ENCODE measurements at regions not wholly inside any gene's neighbourhood (a gene's known extent, or its start where the extent isn't known, plus 50 kb on each side); places are given as distances from the start of the nearest gene placed in this dataset.

- Histone ChIP-seq H3K9me3 (ENCODE audit: low read depth) (no peaks in the 10 kb centered on the region), H3K4me3 (no peak overlapping the region), H3K27me3 (no peaks in the 10 kb centered on the region), H3K27ac (no peak overlapping the region), H3K4me1 (ENCODE audit: low read depth) (no peaks in the 10 kb centered on the region), H3K36me3 (no peaks in the 10 kb centered on the region)
- DNase-seq (ENCODE audit: low read depth in 1 of 2, low spot score in 1 of 2) = no peak
- no peak for TF ChIP-seq CTCF (IDR thresholded peaks at IDR 0.05; ENCODE audit: low read depth, low read length)
Observed at GRCh38 chr20:24786646-24787045, 162.4 kb upstream of the CST7 start.

- DNase-seq (ENCODE audit: low read depth in 1 of 2, low spot score in 1 of 2) = no peak
- Histone ChIP-seq H3K9me3 (ENCODE audit: low read depth) (no peaks in the 10 kb centered on the region), H3K4me3 (no peak overlapping the region), H3K27me3 (no peaks in the 10 kb centered on the region), H3K4me1 (ENCODE audit: low read depth) (no peaks in the 10 kb centered on the region), H3K27ac (no peak overlapping the region), H3K36me3 (no peaks in the 10 kb centered on the region)
- TF ChIP-seq CTCF (IDR thresholded peaks at IDR 0.05; ENCODE audit: low read depth, low read length) = no peak
Observed at GRCh38 chr20:24787071-24787470, 162.0 kb upstream of the CST7 start.

GRCh38 chr20:24787621-24788020 is 161.4 kb upstream of the CST7 start:
- Histone ChIP-seq H3K36me3 (no peaks in the 10 kb centered on the region), H3K27ac (no peak overlapping the region), H3K4me1 (ENCODE audit: low read depth) (no peaks in the 10 kb centered on the region), H3K9me3 (ENCODE audit: low read depth) (no peaks in the 10 kb centered on the region), H3K27me3 (no peaks in the 10 kb centered on the region), H3K4me3 (no peak overlapping the region)
- DNase-seq (ENCODE audit: low read depth in 1 of 2, low spot score in 1 of 2) = no peak
- TF ChIP-seq CTCF (IDR thresholded peaks at IDR 0.05; ENCODE audit: low read depth, low read length) = no peak

- no peak for TF ChIP-seq CTCF (IDR thresholded peaks at IDR 0.05; ENCODE audit: low read depth, low read length)
- no peak for DNase-seq (ENCODE audit: low read depth in 1 of 2, low spot score in 1 of 2)
- H3K4me3 ChIP-seq = no peak overlapping the region
- H3K27ac ChIP-seq = no peak overlapping the region
- H3K36me3 ChIP-seq = no peaks in the 10 kb centered on the region
- H3K27me3 ChIP-seq = no peaks in the 10 kb centered on the region
- H3K4me1 ChIP-seq (ENCODE audit: low read depth) = no peaks in the 10 kb centered on the region
- no peaks in the 10 kb centered on the region for H3K9me3 ChIP-seq (ENCODE audit: low read depth)
Observed at GRCh38 chr20:24789877-24790276, 159.2 kb upstream of the CST7 start.

- Histone ChIP-seq H3K9me3 (ENCODE audit: low read depth) (no peaks in the 10 kb centered on the region), H3K4me1 (ENCODE audit: low read depth) (no peaks in the 10 kb centered on the region), H3K27ac (no peak overlapping the region), H3K27me3 (no peaks in the 10 kb centered on the region), H3K4me3 (no peak overlapping the region), H3K36me3 (no peaks in the 10 kb centered on the region)
- no peak for DNase-seq (ENCODE audit: low read depth in 1 of 2, low spot score in 1 of 2)
- TF ChIP-seq CTCF (IDR thresholded peaks at IDR 0.05; ENCODE audit: low read depth, low read length) = no peak
Observed at GRCh38 chr20:24790746-24791283, 158.3 kb upstream of the CST7 start.

- Histone ChIP-seq H3K27ac (no peak overlapping the region), H3K36me3 (no peaks in the 10 kb centered on the region), H3K9me3 (ENCODE audit: low read depth) (no peaks in the 10 kb centered on the region), H3K27me3 (no peaks in the 10 kb centered on the region), H3K4me3 (no peak overlapping the region), H3K4me1 (ENCODE audit: low read depth) (no peaks in the 10 kb centered on the region)
- no peak for TF ChIP-seq CTCF (IDR thresholded peaks at IDR 0.05; ENCODE audit: low read depth, low read length)
- no peak for DNase-seq (ENCODE audit: low read depth in 1 of 2, low spot score in 1 of 2)
Observed at GRCh38 chr20:24791953-24792352, 157.1 kb upstream of the CST7 start.
